ENCODE measurements at regions not wholly inside any gene's neighbourhood (a gene's known extent, or its start where the extent isn't known, plus 50 kb on each side); places are given as distances from the start of the nearest gene placed in this dataset.
"Not testable (repeated sequence)": the region's sequence is repeated elsewhere in the genome, so short reads cannot be mapped to it uniquely, and the experiment has no call there.

GRCh38 chrY:18078452-18078851, 52.9 kb downstream of the CDY2A start:
- not testable (repeated sequence) for ATAC-seq (replicated peaks; ENCODE audit: extremely low read depth, poor library complexity, severe bottlenecking); H3K27ac Mint-ChIP-seq (ENCODE audit: low read depth); H3K4me1 Mint-ChIP-seq; H3K9me3 Mint-ChIP-seq; DNase-seq (ENCODE audit: low spot score in 2 of 2); H3K4me3 Mint-ChIP-seq; H3K27me3 Mint-ChIP-seq; H3K36me3 Mint-ChIP-seq (ENCODE audit: insufficient read depth)

GRCh38 chrY:18085910-18086309, 60.3 kb downstream of the CDY2A start:
- ATAC-seq (replicated peaks; ENCODE audit: extremely low read depth, poor library complexity, severe bottlenecking), result not testable (repeated sequence)

DNA sequence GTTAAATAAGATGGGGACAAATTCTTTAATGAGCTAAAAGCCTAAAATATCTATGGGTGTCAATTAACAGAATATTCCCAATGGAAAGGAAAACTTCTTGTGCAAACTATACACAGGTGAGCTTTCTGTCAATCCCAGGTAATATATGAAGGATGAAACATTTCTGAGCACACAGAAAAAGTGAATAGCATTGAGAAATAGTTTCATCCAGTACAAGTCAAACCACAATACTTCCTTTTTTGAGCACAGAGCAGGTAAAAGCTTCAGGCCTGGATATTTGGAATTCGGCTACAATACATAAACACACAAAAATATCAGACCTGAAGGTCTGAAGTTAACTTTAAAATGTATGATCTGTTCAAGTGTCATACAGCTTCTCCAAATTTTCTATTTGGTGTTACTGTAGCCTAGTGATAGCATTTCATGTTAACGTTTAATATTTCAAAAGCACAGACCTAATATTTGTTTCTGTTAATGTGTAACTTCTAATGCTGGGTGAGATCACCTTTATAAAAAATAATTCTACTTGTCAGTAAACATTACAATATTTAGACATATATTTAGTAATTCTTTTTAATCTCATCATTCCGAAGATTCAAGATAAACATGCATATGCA, 60.9 kb downstream of the CDY2A start:
- not testable (repeated sequence) for ATAC-seq (replicated peaks; ENCODE audit: extremely low read depth, poor library complexity, severe bottlenecking); H3K27ac Mint-ChIP-seq (ENCODE audit: low read depth); H3K4me3 Mint-ChIP-seq

More at GRCh38 chrY:18085910-18086309, 60.3 kb downstream of the CDY2A start:
- H3K9me3 Mint-ChIP-seq; H3K4me1 Mint-ChIP-seq; DNase-seq (ENCODE audit: low spot score in 2 of 2); H3K27ac Mint-ChIP-seq (ENCODE audit: low read depth); H3K27me3 Mint-ChIP-seq; H3K4me3 Mint-ChIP-seq; H3K36me3 Mint-ChIP-seq (ENCODE audit: insufficient read depth): not testable (repeated sequence)

GRCh38 chrY:18087943-18088655, 62.5 kb downstream of the CDY2A start:
- not testable (repeated sequence) for ATAC-seq (replicated peaks; ENCODE audit: extremely low read depth, poor library complexity, severe bottlenecking); H3K4me1 Mint-ChIP-seq; DNase-seq (ENCODE audit: low spot score in 2 of 2); H3K36me3 Mint-ChIP-seq (ENCODE audit: insufficient read depth); H3K4me3 Mint-ChIP-seq; H3K9me3 Mint-ChIP-seq; H3K27me3 Mint-ChIP-seq; H3K27ac Mint-ChIP-seq (ENCODE audit: low read depth)

More for the DNA sequence above, 60.9 kb downstream of the CDY2A start:
- DNase-seq (ENCODE audit: low spot score in 2 of 2); H3K36me3 Mint-ChIP-seq (ENCODE audit: insufficient read depth); H3K4me1 Mint-ChIP-seq; H3K9me3 Mint-ChIP-seq; H3K27me3 Mint-ChIP-seq: not testable (repeated sequence)

- not testable (repeated sequence) for H3K27ac Mint-ChIP-seq (ENCODE audit: low read depth); H3K4me1 Mint-ChIP-seq; H3K9me3 Mint-ChIP-seq; H3K36me3 Mint-ChIP-seq (ENCODE audit: insufficient read depth); ATAC-seq (replicated peaks; ENCODE audit: extremely low read depth, poor library complexity, severe bottlenecking); DNase-seq (ENCODE audit: low spot score in 2 of 2); H3K27me3 Mint-ChIP-seq; H3K4me3 Mint-ChIP-seq
Observed at GRCh38 chrY:18092952-18093351, 67.4 kb downstream of the CDY2A start.

- H3K9me3 Mint-ChIP-seq; ATAC-seq (replicated peaks; ENCODE audit: extremely low read depth, poor library complexity, severe bottlenecking); H3K36me3 Mint-ChIP-seq (ENCODE audit: insufficient read depth); DNase-seq (ENCODE audit: low spot score in 2 of 2); H3K4me1 Mint-ChIP-seq; H3K4me3 Mint-ChIP-seq; H3K27ac Mint-ChIP-seq (ENCODE audit: low read depth); H3K27me3 Mint-ChIP-seq: not testable (repeated sequence)
Observed at GRCh38 chrY:18105691-18106090, 80.1 kb downstream of the CDY2A start.

GRCh38 chrY:18118388-18118787, 92.8 kb downstream of the CDY2A start:
- not testable (repeated sequence) for H3K27me3 Mint-ChIP-seq; H3K36me3 Mint-ChIP-seq (ENCODE audit: insufficient read depth); H3K4me3 Mint-ChIP-seq; H3K4me1 Mint-ChIP-seq; ATAC-seq (replicated peaks; ENCODE audit: extremely low read depth, poor library complexity, severe bottlenecking); H3K9me3 Mint-ChIP-seq; DNase-seq (ENCODE audit: low spot score in 2 of 2); H3K27ac Mint-ChIP-seq (ENCODE audit: low read depth)

DNA sequence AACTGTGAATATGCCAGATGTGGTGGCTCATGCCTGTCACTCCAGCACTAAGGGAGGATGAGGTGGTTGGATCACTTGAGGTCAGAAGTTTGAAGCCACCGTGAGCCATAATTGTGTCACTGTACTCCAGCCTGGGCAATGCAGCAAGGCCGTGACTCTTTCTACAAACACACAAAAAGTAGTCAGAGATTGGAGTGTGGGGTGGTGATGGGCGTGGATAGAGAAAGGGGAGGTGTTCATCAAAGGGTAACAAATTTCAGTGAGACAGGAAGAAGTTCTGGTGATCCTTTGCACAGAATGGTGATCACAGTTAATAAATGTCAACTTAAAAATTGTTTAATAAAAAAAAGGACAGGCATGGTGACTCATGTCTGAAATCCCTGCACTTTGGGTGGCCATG, 112.1 kb downstream of the CDY2A start:
- not testable (repeated sequence) for H3K27ac Mint-ChIP-seq (ENCODE audit: low read depth); H3K27me3 Mint-ChIP-seq; H3K9me3 Mint-ChIP-seq; H3K4me1 Mint-ChIP-seq; DNase-seq (ENCODE audit: low spot score in 2 of 2); ATAC-seq (replicated peaks; ENCODE audit: extremely low read depth, poor library complexity, severe bottlenecking); H3K4me3 Mint-ChIP-seq; H3K36me3 Mint-ChIP-seq (ENCODE audit: insufficient read depth)

DNA sequence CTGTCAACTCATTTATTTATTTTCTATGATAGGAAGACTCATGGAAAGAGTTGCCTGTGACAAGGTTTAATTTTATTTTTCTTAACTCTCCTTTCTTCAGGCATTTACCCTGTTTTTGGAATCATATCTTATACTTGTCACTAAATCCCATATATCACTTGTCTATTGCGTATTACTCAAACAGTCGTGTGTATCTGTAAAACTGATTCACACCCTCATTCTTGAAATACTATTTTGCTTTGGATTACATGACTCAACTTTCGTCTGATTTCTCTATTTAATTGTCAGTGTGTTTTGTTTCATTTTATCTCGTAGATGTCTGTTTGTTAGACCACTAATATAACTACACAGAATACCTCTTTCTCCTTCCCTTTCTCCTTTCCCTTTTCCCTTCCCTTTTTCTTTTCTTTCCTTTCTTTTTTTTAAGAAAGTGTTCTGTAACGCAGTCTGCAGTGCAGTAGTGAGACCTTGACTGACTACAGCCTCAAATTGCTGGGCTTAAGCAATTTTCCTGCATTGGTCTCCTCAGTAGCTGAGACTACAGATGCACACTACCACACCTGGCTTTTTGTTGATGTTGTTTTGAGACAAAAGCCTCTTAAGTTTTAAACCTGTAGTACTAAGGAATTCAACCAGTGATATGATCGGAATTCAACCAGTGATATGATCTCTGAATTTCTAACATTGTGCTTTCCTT, 113.9 kb downstream of the CDY2A start:
- not testable (repeated sequence) for DNase-seq (ENCODE audit: low spot score in 2 of 2); H3K9me3 Mint-ChIP-seq; H3K4me1 Mint-ChIP-seq; H3K27me3 Mint-ChIP-seq; H3K36me3 Mint-ChIP-seq (ENCODE audit: insufficient read depth); H3K4me3 Mint-ChIP-seq; ATAC-seq (replicated peaks; ENCODE audit: extremely low read depth, poor library complexity, severe bottlenecking); H3K27ac Mint-ChIP-seq (ENCODE audit: low read depth)

- ATAC-seq (replicated peaks; ENCODE audit: extremely low read depth, poor library complexity, severe bottlenecking), result peak; percentile 14
- not testable (repeated sequence) for H3K36me3 Mint-ChIP-seq (ENCODE audit: insufficient read depth); H3K27ac Mint-ChIP-seq (ENCODE audit: low read depth)
Observed at GRCh38 chrY:18146417-18146816, 120.8 kb downstream of the CDY2A start.

GRCh38 chrY:18152626-18153025, 127.0 kb downstream of the CDY2A start:
- not testable (repeated sequence) for DNase-seq (ENCODE audit: low spot score in 2 of 2); H3K27ac Mint-ChIP-seq (ENCODE audit: low read depth); ATAC-seq (replicated peaks; ENCODE audit: extremely low read depth, poor library complexity, severe bottlenecking); H3K4me1 Mint-ChIP-seq; H3K9me3 Mint-ChIP-seq; H3K4me3 Mint-ChIP-seq; H3K27me3 Mint-ChIP-seq; H3K36me3 Mint-ChIP-seq (ENCODE audit: insufficient read depth)

More at GRCh38 chrY:18146417-18146816, 120.8 kb downstream of the CDY2A start:
- H3K27me3 Mint-ChIP-seq; H3K4me3 Mint-ChIP-seq; DNase-seq (ENCODE audit: low spot score in 2 of 2); H3K9me3 Mint-ChIP-seq; H3K4me1 Mint-ChIP-seq: not testable (repeated sequence)

GRCh38 chrY:18165738-18166137, 140.2 kb downstream of the CDY2A start:
- ATAC-seq (replicated peaks; ENCODE audit: extremely low read depth, poor library complexity, severe bottlenecking); H3K27ac Mint-ChIP-seq (ENCODE audit: low read depth); H3K36me3 Mint-ChIP-seq (ENCODE audit: insufficient read depth): not testable (repeated sequence)

GRCh38 chrY:18176118-18176517, 150.5 kb downstream of the CDY2A start:
- ATAC-seq (replicated peaks; ENCODE audit: extremely low read depth, poor library complexity, severe bottlenecking), result peak; percentile 69
- H3K4me1 Mint-ChIP-seq, result not testable (repeated sequence)

More at GRCh38 chrY:18165738-18166137, 140.2 kb downstream of the CDY2A start:
- H3K27me3 Mint-ChIP-seq; H3K9me3 Mint-ChIP-seq; H3K4me3 Mint-ChIP-seq; H3K4me1 Mint-ChIP-seq; DNase-seq (ENCODE audit: low spot score in 2 of 2): not testable (repeated sequence)

More at GRCh38 chrY:18176118-18176517, 150.5 kb downstream of the CDY2A start:
- not testable (repeated sequence) for H3K27me3 Mint-ChIP-seq; H3K36me3 Mint-ChIP-seq (ENCODE audit: insufficient read depth); DNase-seq (ENCODE audit: low spot score in 2 of 2); H3K27ac Mint-ChIP-seq (ENCODE audit: low read depth); H3K4me3 Mint-ChIP-seq; H3K9me3 Mint-ChIP-seq
